Mesenchymal stem cell (in vitro differentiated cells and primary cell): ENCODE measurements at regions not wholly inside any gene's neighbourhood (a gene's known extent, or its start where the extent isn't known, plus 50 kb on each side); places are given as distances from the start of the nearest gene placed in this dataset.

Experiments used
- DNase-seq: peaks from one replicate; pipeline ENCODE4 v3.0.0-alpha.2; 2013
- H2AFZ ChIP-seq: one replicate; pipeline ENCODE4 v1.6.1; 2013; ENCODE audit warnings: low read depth, mild to moderate bottlenecking, control low read depth, inconsistent platforms, low read length, moderate library complexity
- H2AK5ac ChIP-seq: 2 replicates; pipeline ENCODE4 v1.6.1; 2013; ENCODE audit warnings: low read length, moderate library complexity, mild to moderate bottlenecking, inconsistent platforms; ENCODE audit not compliant: severe bottlenecking
- H2BK120ac ChIP-seq: one replicate; pipeline ENCODE4 v1.6.1; 2013; ENCODE audit warnings: low read depth, mild to moderate bottlenecking, inconsistent platforms, low read length, moderate library complexity
- H2BK12ac ChIP-seq, 2 experiments: one replicate each; pipeline ENCODE4 v1.6.1; 2013; ENCODE audit warnings: inconsistent platforms in 2 of 2, low read length in 2 of 2, mild to moderate bottlenecking in 2 of 2, moderate library complexity in 2 of 2, control low read depth in 1 of 2
- H2BK15ac ChIP-seq: one replicate; pipeline ENCODE4 v1.6.1; 2013; ENCODE audit warnings: mild to moderate bottlenecking, low read depth, inconsistent platforms; ENCODE audit not compliant: poor library complexity, severe bottlenecking
- H2BK5ac ChIP-seq: 2 replicates; pipeline ENCODE4 v1.6.1; 2013; ENCODE audit warnings: low read depth, mild to moderate bottlenecking, low read length, control low read depth, inconsistent platforms; ENCODE audit not compliant: poor library complexity, severe bottlenecking
- H3K14ac ChIP-seq, 2 experiments: one replicate each; pipeline ENCODE4 v1.6.1; 2013; ENCODE audit warnings: inconsistent platforms in 2 of 2, low read length in 2 of 2, control low read depth in 1 of 2, mild to moderate bottlenecking in 1 of 2, moderate library complexity in 1 of 2
- H3K18ac ChIP-seq, 2 experiments: one replicate each; pipeline ENCODE4 v1.6.1; 2013; ENCODE audit warnings: inconsistent platforms in 2 of 2, low read length in 2 of 2, control low read depth in 1 of 2, low read depth in 1 of 2, mild to moderate bottlenecking in 1 of 2
- H3K23ac ChIP-seq, 2 experiments: one replicate each; pipeline ENCODE4 v1.6.1; 2013; ENCODE audit warnings: inconsistent platforms in 2 of 2, low read length in 2 of 2, mild to moderate bottlenecking in 2 of 2, moderate library complexity in 2 of 2, control low read depth in 1 of 2
- H3K27ac ChIP-seq: 2 replicates; pipeline ENCODE4 v1.5.1; 2013; ENCODE audit warnings: mild to moderate bottlenecking, moderate library complexity, low read length, control low read depth, inconsistent platforms; ENCODE audit not compliant: poor library complexity, severe bottlenecking
- H3K27me3 ChIP-seq, 2 experiments: 2 replicates each; pipeline versions ENCODE4 v1.6.1 to v1.7.0; 2013; ENCODE audit warnings: low read length in 2 of 2, mild to moderate bottlenecking in 2 of 2, moderate library complexity in 2 of 2, control low read depth in 1 of 2, inconsistent platforms in 1 of 2; ENCODE audit not compliant: control insufficient read depth in 1 of 2, insufficient read depth in 1 of 2
- H3K36me3 ChIP-seq, 2 experiments: 2 replicates each; pipeline versions ENCODE4 v1.6.1 to v1.7.0; 2013; ENCODE audit warnings: low read length in 2 of 2, control low read depth in 1 of 2, inconsistent platforms in 1 of 2, low read depth in 1 of 2, mild to moderate bottlenecking in 1 of 2; ENCODE audit not compliant: insufficient read depth in 2 of 2, control insufficient read depth in 1 of 2
- H3K4ac ChIP-seq, 2 experiments: one replicate each; pipeline ENCODE4 v1.6.1; 2013; ENCODE audit warnings: inconsistent platforms in 2 of 2, low read length in 2 of 2, mild to moderate bottlenecking in 2 of 2, moderate library complexity in 2 of 2, control low read depth in 1 of 2, low read depth in 1 of 2
- H3K4me1 ChIP-seq: 2 replicates; pipeline ENCODE4 v1.6.1; 2013; ENCODE audit warnings: low read depth, low read length, control low read depth; ENCODE audit not compliant: control insufficient read depth, insufficient read depth
- H3K4me2 ChIP-seq: 2 replicates; pipeline ENCODE4 v1.6.1; 2013; ENCODE audit warnings: low read length, mild to moderate bottlenecking, inconsistent platforms; ENCODE audit not compliant: poor library complexity, severe bottlenecking
- H3K4me3 ChIP-seq, 2 experiments: 2 replicates each; pipeline versions ENCODE4 v1.5.1 to v1.7.0; 2013; ENCODE audit warnings: low read length in 2 of 2, mild to moderate bottlenecking in 2 of 2, control low read depth in 1 of 2, low read depth in 1 of 2; ENCODE audit not compliant: insufficient read depth in 1 of 2
- H3K79me1 ChIP-seq: replicated peaks from 2 replicates; pipeline ENCODE4 v1.6.1; 2013; ENCODE audit warnings: mild to moderate bottlenecking, control low read depth, low read length, inconsistent platforms; ENCODE audit not compliant: poor library complexity, severe bottlenecking
- H3K9ac ChIP-seq: 2 replicates; pipeline ENCODE4 v1.7.0; 2013; ENCODE audit warnings: mild to moderate bottlenecking, low read length, moderate library complexity
- H3K9me3 ChIP-seq: 2 replicates; pipeline ENCODE4 v1.7.0; 2013; ENCODE audit warnings: mild to moderate bottlenecking, low read length; ENCODE audit not compliant: control insufficient read depth
- H4K8ac ChIP-seq: one replicate; pipeline ENCODE4 v1.6.1; 2013; ENCODE audit warnings: inconsistent platforms, mild to moderate bottlenecking, low read length, moderate library complexity
- H4K91ac ChIP-seq: one replicate; pipeline ENCODE4 v1.6.1; 2013; ENCODE audit warnings: mild to moderate bottlenecking, low read length, inconsistent platforms
- WGBS: methylation state at CpG from one replicate; pipeline ENCODE4 v1.1.7; 2013; ENCODE audit warnings: mixed read lengths; 5-methylcytosine and 5-hydroxymethylcytosine counted together

GRCh38 chr14:36054353-36055051 is 122.0 kb downstream of the PTCSC3 start:
- Histone ChIP-seq H2AK5ac (no peak overlapping the region), H3K4ac (no peak overlapping the region)

GRCh38 chr14:36052681-36053080 is 123.8 kb downstream of the PTCSC3 start:
- H4K8ac ChIP-seq, result no peak overlapping the region
- no peak overlapping the region for H3K18ac ChIP-seq
- no peak overlapping the region for H3K4ac ChIP-seq
- no peak overlapping the region for H3K27ac ChIP-seq
- H3K36me3 ChIP-seq, result no peaks in the 10 kb centered on the region
- H3K23ac ChIP-seq, result no peak overlapping the region
- no peak overlapping the region for H2AK5ac ChIP-seq
- H3K4me1 ChIP-seq, result peaks cover 5% of the 10 kb centered on the region
- no peak overlapping the region for H2BK15ac ChIP-seq
- H3K79me1 ChIP-seq, result no peaks in the 10 kb centered on the region
- no peak overlapping the region for H3K4me3 ChIP-seq
- H3K27me3 ChIP-seq, result peaks cover 4 to 5% of the 10 kb centered on the region in 2 experiments
- 88% methylated on average over 1 of the region's 3 CpGs for WGBS
- no peak overlapping the region for H2BK120ac ChIP-seq
- no peak overlapping the region for H2BK12ac ChIP-seq
- no peaks in the 10 kb centered on the region for H3K9me3 ChIP-seq
- DNase-seq, result no peak
- no peak overlapping the region for H2AFZ ChIP-seq
- no peak overlapping the region for H3K4me2 ChIP-seq
- H3K9ac ChIP-seq, result no peak overlapping the region
- H2BK5ac ChIP-seq, result no peak overlapping the region
- no peak overlapping the region for H4K91ac ChIP-seq
- no peak overlapping the region for H3K14ac ChIP-seq

More at GRCh38 chr14:36054353-36055051, 122.0 kb downstream of the PTCSC3 start:
- peaks cover 5% of the 10 kb centered on the region for H3K4me1 ChIP-seq
- no peaks in the 10 kb centered on the region for H3K79me1 ChIP-seq
- H2BK12ac ChIP-seq, result no peak overlapping the region
- H3K27me3 ChIP-seq, result peaks cover 4 to 12% of the 10 kb centered on the region in 2 experiments
- no peak overlapping the region for H3K27ac ChIP-seq
- 58% methylated on average over 3 of the region's 3 CpGs for WGBS
- no peak overlapping the region for H2BK15ac ChIP-seq
- no peak overlapping the region for H2BK5ac ChIP-seq
- H4K91ac ChIP-seq, result no peak overlapping the region
- H3K18ac ChIP-seq, result no peak overlapping the region
- H3K23ac ChIP-seq, result no peak overlapping the region
- H2BK120ac ChIP-seq, result no peak overlapping the region
- H3K9me3 ChIP-seq, result no peaks in the 10 kb centered on the region
- H3K4me3 ChIP-seq, result no peak overlapping the region
- H3K36me3 ChIP-seq, result no peaks in the 10 kb centered on the region
- no peak overlapping the region for H4K8ac ChIP-seq
- DNase-seq, result no peak
- no peak overlapping the region for H3K4me2 ChIP-seq
- no peak overlapping the region for H3K9ac ChIP-seq
- no peak overlapping the region for H2AFZ ChIP-seq
- no peak overlapping the region for H3K14ac ChIP-seq

- H3K9me3 ChIP-seq, result no peaks in the 10 kb centered on the region
- H3K79me1 ChIP-seq, result no peaks in the 10 kb centered on the region
- no peak overlapping the region for H4K91ac ChIP-seq
- DNase-seq, result no peak
- no peak overlapping the region for H2BK12ac ChIP-seq
- no peak overlapping the region for H3K18ac ChIP-seq
- peaks cover 4 to 5% of the 10 kb centered on the region in 2 experiments for H3K27me3 ChIP-seq
- H3K4me1 ChIP-seq, result peaks cover 3% of the 10 kb centered on the region
- H2AFZ ChIP-seq, result no peak overlapping the region
- H3K14ac ChIP-seq, result no peak overlapping the region
- no peak overlapping the region for H3K4ac ChIP-seq
- no peak overlapping the region for H3K4me2 ChIP-seq
- no peak overlapping the region for H3K9ac ChIP-seq
- H2BK5ac ChIP-seq, result no peak overlapping the region
- H3K23ac ChIP-seq, result no peak overlapping the region
- no peaks in the 10 kb centered on the region for H3K36me3 ChIP-seq
- H2BK15ac ChIP-seq, result no peak overlapping the region
- H3K4me3 ChIP-seq, result no peak overlapping the region
- WGBS, result 71% methylated on average over 1 of the region's 1 CpG
- H2BK120ac ChIP-seq, result no peak overlapping the region
- H2AK5ac ChIP-seq, result no peak overlapping the region
- H4K8ac ChIP-seq, result no peak overlapping the region
- no peak overlapping the region for H3K27ac ChIP-seq
Measured at GRCh38 chr14:36052063-36052462, 124.5 kb downstream of the PTCSC3 start.

- Histone ChIP-seq H4K8ac (no peak overlapping the region), H2AFZ (no peak overlapping the region), H3K27ac (no peak overlapping the region), H3K4me1 (no peaks in the 10 kb centered on the region), H3K9me3 (no peaks in the 10 kb centered on the region), H4K91ac (no peak overlapping the region), H3K79me1 (no peaks in the 10 kb centered on the region), H3K27me3 (peaks cover 0 to 3% of the 10 kb centered on the region in 2 experiments), H3K14ac (no peak overlapping the region), H2BK12ac (no peak overlapping the region), H3K4ac (no peak overlapping the region), H3K36me3 (no peaks in the 10 kb centered on the region), H3K23ac (no peak overlapping the region), H2AK5ac (no peak overlapping the region), H3K18ac (no peak overlapping the region), H3K4me3 (no peak overlapping the region), H2BK15ac (no peak overlapping the region), H3K4me2 (no peak overlapping the region), H2BK120ac (no peak overlapping the region), H2BK5ac (no peak overlapping the region), H3K9ac (no peak overlapping the region)
- DNase-seq, result no peak
- WGBS, result 89% methylated on average over 5 of the region's 5 CpGs
Measured at GRCh38 chr14:36048667-36049066, 127.9 kb downstream of the PTCSC3 start.
